Keratinocyte (primary cell): ENCODE measurements at regions not wholly inside any gene's neighbourhood (a gene's known extent, or its start where the extent isn't known, plus 50 kb on each side); places are given as distances from the start of the nearest gene placed in this dataset.

ENCODE experiments used
- CTCF ChIP-seq, 3 experiments: IDR thresholded peaks in 1 of 3; conservative IDR thresholded peaks in 1 of 3; optimal IDR thresholded peaks in 1 of 3; 2 replicates in 2 of 3; 3 replicates in 1 of 3; pipeline versions ENCODE3 to v1.5.1; 2011; ENCODE audit warnings: low read length in 3 of 3, mild to moderate bottlenecking in 3 of 3, moderate library complexity in 2 of 3, control low read depth in 1 of 3, inconsistent platforms in 1 of 3; ENCODE audit not compliant: insufficient read depth in 2 of 3; ENCODE audit errors: extremely low read depth in 1 of 3
- EZH2 ChIP-seq: IDR thresholded peaks from one replicate; pipeline ENCODE4 v1.6.1; 2012; ENCODE audit warnings: inconsistent platforms, mild to moderate bottlenecking, low read length, moderate library complexity

- TF ChIP-seq CTCF (optimal IDR thresholded peaks at IDR 0.05 in 1 of 3, IDR thresholded peaks at IDR 0.05 in 1 of 3, conservative IDR thresholded peaks at IDR 0.05 in 1 of 3; ENCODE audit: extremely low read depth in 1 of 3, insufficient read depth in 2 of 3, low read length in 3 of 3) (peak; percentile 19 to 59 (median 42)), EZH2 (no peak)
Observed at GRCh38 chr17:73782641-73783381, 138.6 kb upstream of the SDK2 start.
